HepG2 (cell line): ENCODE measurements at regions not wholly inside any gene's neighbourhood (a gene's known extent, or its start where the extent isn't known, plus 50 kb on each side); places are given as distances from the start of the nearest gene placed in this dataset.
A peak's percentile ranks its signal among the peaks of the same experiment; 100 is the strongest.
"Not testable (repeated sequence)": the region's sequence is repeated elsewhere in the genome, so short reads cannot be mapped to it uniquely, and the experiment has no call there.

Source experiments
- ATAC-seq: fragments of 200-7000 bp; cut with Tn5 transposase; 3 replicates; pipeline ENCODE4 v1.9.1; 2020; ENCODE audit warnings: mild to moderate bottlenecking, moderate library complexity
- BruUV-seq: library from RNA; stranded (reverse); fragments of 400-500 nt; replicated peaks from 2 replicates; lab custom pipeline; 2021; lab: Mats Ljungman, UMichigan
- CTCF ChIA-PET: fragments of 300-600 bp; formaldehyde crosslinking; extraction: SDS; loops from one replicate; lab custom pipeline; 2021; ENCODE audit warnings: low total read pairs, inconsistent platforms, low intra/inter-chr PET ratio; lab: Yijun Ruan, JAX
- POLR2A ChIA-PET: fragments of 350-600 bp; sonication (Branson Sonifier 250); formaldehyde crosslinking; loops from one replicate; lab custom pipeline; 2020; ENCODE audit warnings: antibody characterized with exemption, inconsistent platforms; lab: Yijun Ruan, JAX
- DNase-seq: peaks from one replicate; pipeline ENCODE4 v3.0.0-alpha.2; 2015; ENCODE audit warnings: low spot score
- FAIRE-seq: peaks from 3 replicates; lab custom pipeline; 2011; peaks lifted over from hg19 to GRCh38; lab: Jason Lieb, UNC
- H2AFZ ChIP-seq: one replicate; pipeline ENCODE4 v1.6.1; 2011; ENCODE audit warnings: low read length, inconsistent platforms
- H3K27ac ChIP-seq: fragments of 300-600 bp; 3 replicates; pipeline ENCODE4 v1.8.0; 2011; ENCODE audit warnings: mixed run types, mild to moderate bottlenecking, mixed read lengths, low read length, inconsistent platforms; ENCODE audit not compliant: insufficient read depth; ENCODE audit errors: extremely low read length
- H3K27me3 ChIP-seq, 2 experiments: fragments of 200-600 bp in 1 of 2; 2 replicates in 1 of 2; 3 replicates in 1 of 2; pipeline versions ENCODE4 v1.6.0 to v1.8.0; 2011; ENCODE audit warnings: low read length in 2 of 2, mild to moderate bottlenecking in 2 of 2, moderate library complexity in 2 of 2, inconsistent platforms in 1 of 2; ENCODE audit not compliant: insufficient read depth in 2 of 2, control insufficient read depth in 1 of 2
- H3K36me3 ChIP-seq, 2 experiments: fragments of 200-600 bp in 1 of 2; replicated peaks in 1 of 2; 2 replicates in 1 of 2; 3 replicates in 1 of 2; pipeline versions ENCODE4 v1.5.1 to v1.8.0; 2011; ENCODE audit warnings: low read length in 2 of 2, inconsistent platforms in 1 of 2; ENCODE audit not compliant: insufficient read depth in 2 of 2, control insufficient read depth in 1 of 2
- H3K4me1 ChIP-seq: 2 replicates; pipeline ENCODE4 v1.5.1; 2012; ENCODE audit warnings: low read length, inconsistent platforms; ENCODE audit not compliant: insufficient read depth
- H3K4me2 ChIP-seq: 2 replicates; pipeline ENCODE4 v1.6.0; 2011; ENCODE audit warnings: low read depth, low read length, inconsistent platforms
- H3K4me3 ChIP-seq, 3 experiments: fragments of 200-600 bp in 1 of 3; sonication (generic), shearing (Covaris generic) in 1 of 3; replicated peaks in 1 of 3; 2 replicates each; pipeline ENCODE4 v1.5.1; 2011 to 2016; ENCODE audit warnings: low read length in 3 of 3, inconsistent platforms in 2 of 3, low read depth in 2 of 3, mild to moderate bottlenecking in 2 of 3, control low read depth in 1 of 3, mixed read lengths in 1 of 3; ENCODE audit not compliant: insufficient read depth in 1 of 3
- H3K79me2 ChIP-seq: one replicate; pipeline ENCODE4 v1.6.1; 2011; ENCODE audit warnings: low read length, inconsistent platforms; ENCODE audit not compliant: insufficient read depth
- H3K9ac ChIP-seq: 2 replicates; pipeline ENCODE4 v1.6.0; 2011; ENCODE audit warnings: mild to moderate bottlenecking, low read depth, low read length, inconsistent platforms; ENCODE audit not compliant: insufficient read depth
- H3K9me3 ChIP-seq: 2 replicates; pipeline ENCODE4 v1.5.1; 2012; ENCODE audit warnings: mild to moderate bottlenecking, low read length
- H4K20me1 ChIP-seq: 2 replicates; pipeline ENCODE4 v1.6.0; 2011; ENCODE audit warnings: inconsistent platforms, mild to moderate bottlenecking, low read length, moderate library complexity; ENCODE audit not compliant: insufficient read depth
- MAFF ChIP-seq: IDR thresholded peaks from 2 replicates; pipeline ENCODE4 v1.6.1; 2011; ENCODE audit warnings: low read depth, low read length, improper control_type of control experiment
- MAFK ChIP-seq, 2 experiments: IDR thresholded peaks in 1 of 2; conservative IDR thresholded peaks in 1 of 2; 2 replicates each; pipeline ENCODE4 v1.6.1; 2011; ENCODE audit warnings: improper control_type of control experiment in 2 of 2, low read length in 2 of 2
- PBX3 ChIP-seq: sonication (generic); formaldehyde crosslinking; IDR thresholded peaks from 2 replicates; pipeline ENCODE4 v1.8.1; 2023; ENCODE audit warnings: missing genetic modification reagents, inconsistent platforms, borderline replicate concordance
- ZC3H13 ChIP-seq: sonication (generic); formaldehyde crosslinking; IDR thresholded peaks from 2 replicates; pipeline ENCODE4 v1.8.1; 2023; ENCODE audit warnings: mild to moderate bottlenecking, missing genetic modification reagents, moderate library complexity
- WGBS: methylation state at CpG from one replicate; pipeline ENCODE4 v1.1.6; 2017; ENCODE audit warnings: low lambda C conversion rate; 5-methylcytosine and 5-hydroxymethylcytosine counted together
- in situ Hi-C: cut with HindIII; loops from 2 replicates; pipeline ENCODE4 v1.10.0; 2017; ENCODE audit warnings: low pct_unique_long_range_greater_than_20kb; ENCODE audit not compliant: extremely low pct_ligation_motif_present
- intact Hi-C: fragments of 100-400 bp; cut with micrococcal nuclease; formaldehyde crosslinking; loops from one replicate; pipeline ENCODE4 v1.10.0; 2022; ENCODE audit not compliant: unreplicated experiment

- CTCF ChIA-PET: no interaction called here
- ATAC-seq (no peak), DNase-seq (no peak), FAIRE-seq (no peak)
- BruUV-seq: no TSS peak
- Histone ChIP-seq H3K4me3 (no peak overlapping the region), H3K79me2 (no peaks in the 10 kb centered on the region), H3K4me2 (no peak overlapping the region), H3K4me1 (no peaks in the 10 kb centered on the region), H4K20me1 (no peaks in the 10 kb centered on the region), H2AFZ (no peak overlapping the region), H3K27me3 (no peaks in the 10 kb centered on the region), H3K36me3 (no peaks in the 10 kb centered on the region), H3K27ac (no peak overlapping the region), H3K9ac (no peak overlapping the region), H3K9me3 (no peaks in the 10 kb centered on the region)
- WGBS: 23% methylated on average over 3 of the region's 3 CpGs
- in situ Hi-C loops: no loop called here
- intact Hi-C loops: no loop called here
- TF ChIP-seq PBX3 (CRISPR knock-in tag): no peak
- POLR2A ChIA-PET: no interaction called here
Observed at GRCh38 chr2:163039266-163039665, 200.7 kb upstream of the KCNH7 start.

GRCh38 chr2:163028807-163029206, 190.2 kb upstream of the KCNH7 start:
- no peaks in the 10 kb centered on the region for H3K27me3 ChIP-seq
- H4K20me1 ChIP-seq: no peaks in the 10 kb centered on the region
- in situ Hi-C loops (no loop called here), intact Hi-C loops (no loop called here)
- no peaks in the 10 kb centered on the region for H3K79me2 ChIP-seq
- H3K9ac ChIP-seq: no peak overlapping the region
- no TSS peak for BruUV-seq
- H3K4me2 ChIP-seq: no peak overlapping the region
- ATAC-seq (no peak), FAIRE-seq (no peak), DNase-seq (no peak)
- TF ChIP-seq MAFK (conservative IDR thresholded peaks at IDR 0.05 in 1 of 2, IDR thresholded peaks at IDR 0.05 in 1 of 2; ENCODE audit: low read length in 2 of 2): peak; percentile 82 to 92
- peak; percentile 80 for TF ChIP-seq MAFF
- TF ChIP-seq ZC3H13: no peak
- WGBS: 2% methylated on average over 2 of the region's 2 CpGs
- no peaks in the 10 kb centered on the region for H3K36me3 ChIP-seq
- H2AFZ ChIP-seq: no peak overlapping the region
- ChIA-PET CTCF (no interaction called here), POLR2A (no interaction called here)
- H3K27ac ChIP-seq: no peak overlapping the region
- no peaks in the 10 kb centered on the region for H3K4me1 ChIP-seq
- H3K4me3 ChIP-seq: no peak overlapping the region
- no peaks in the 10 kb centered on the region for H3K9me3 ChIP-seq

GRCh38 chr2:163026136-163026775, 187.7 kb upstream of the KCNH7 start:
- intact Hi-C loops, H3K27ac ChIP-seq, H3K9ac ChIP-seq, ATAC-seq, H3K36me3 ChIP-seq, H3K27me3 ChIP-seq, H3K4me1 ChIP-seq, in situ Hi-C loops, CTCF ChIA-PET, H3K4me2 ChIP-seq, BruUV-seq, H2AFZ ChIP-seq, H4K20me1 ChIP-seq, FAIRE-seq, DNase-seq, H3K4me3 ChIP-seq, POLR2A ChIA-PET, H3K9me3 ChIP-seq, H3K79me2 ChIP-seq: not testable (repeated sequence)
- 72% methylated on average over 28 of the region's 43 CpGs for WGBS

GRCh38 chr2:163016882-163017281, 178.3 kb upstream of the KCNH7 start:
- intact Hi-C loops: not testable (repeated sequence)

More at GRCh38 chr2:163016882-163017281, 178.3 kb upstream of the KCNH7 start:
- H3K27ac ChIP-seq, BruUV-seq, H4K20me1 ChIP-seq, H3K4me1 ChIP-seq, H3K4me2 ChIP-seq, H3K9me3 ChIP-seq, ATAC-seq, FAIRE-seq, POLR2A ChIA-PET, H3K27me3 ChIP-seq, H2AFZ ChIP-seq, DNase-seq, H3K36me3 ChIP-seq, in situ Hi-C loops, H3K9ac ChIP-seq, H3K79me2 ChIP-seq, H3K4me3 ChIP-seq, CTCF ChIA-PET: not testable (repeated sequence)
- WGBS: 14% methylated on average over 4 of the region's 5 CpGs
